Endodermal cell (in vitro differentiated cells): ENCODE measurements at regions not wholly inside any gene's neighbourhood (a gene's known extent, or its start where the extent isn't known, plus 50 kb on each side); places are given as distances from the start of the nearest gene placed in this dataset.

ENCODE experiments used
- DNase-seq: peaks from one replicate; pipeline ENCODE4 v3.0.0-alpha.2; 2017
- H3K27ac ChIP-seq: 2 replicates; pipeline ENCODE4 v1.5.1; 2013; ENCODE audit warnings: mild to moderate bottlenecking, low read depth, low read length, moderate library complexity
- H3K27me3 ChIP-seq: 2 replicates; pipeline ENCODE4 v1.6.1; 2013; ENCODE audit warnings: mild to moderate bottlenecking, low read length, moderate library complexity; ENCODE audit not compliant: insufficient read depth, control insufficient read depth, poor library complexity, severe bottlenecking
- H3K36me3 ChIP-seq: 2 replicates; pipeline ENCODE4 v1.7.0; 2013; ENCODE audit warnings: mild to moderate bottlenecking, low read length, moderate library complexity; ENCODE audit not compliant: control insufficient read depth, insufficient read depth
- H3K4me1 ChIP-seq: one replicate; pipeline ENCODE4 v1.7.0; 2013; ENCODE audit warnings: low read length; ENCODE audit not compliant: control insufficient read depth, insufficient read depth
- H3K4me3 ChIP-seq: 2 replicates; pipeline ENCODE4 v1.5.1; 2013; ENCODE audit warnings: mild to moderate bottlenecking, low read length, moderate library complexity
- H3K9ac ChIP-seq: 2 replicates; pipeline ENCODE4 v1.6.1; 2013; ENCODE audit warnings: mild to moderate bottlenecking, low read length, moderate library complexity; ENCODE audit not compliant: poor library complexity, severe bottlenecking; ENCODE audit errors: extremely low read depth
- H3K9me3 ChIP-seq: 2 replicates; pipeline ENCODE4 v1.6.1; 2013; ENCODE audit warnings: mild to moderate bottlenecking, low read length, moderate library complexity; ENCODE audit not compliant: control insufficient read depth
- H3K27ac Mint-ChIP-seq: 2 replicates; pipeline ENCODE4 v1.8.0; 2020; ENCODE audit warnings: mixed read lengths
- H3K27me3 Mint-ChIP-seq: 2 replicates; pipeline ENCODE4 v1.8.0; 2021; ENCODE audit warnings: mild to moderate bottlenecking, mixed read lengths; ENCODE audit not compliant: insufficient read depth
- H3K36me3 Mint-ChIP-seq: 2 replicates; pipeline ENCODE4 v1.8.0; 2020; ENCODE audit warnings: low read depth, mixed read lengths
- H3K4me1 Mint-ChIP-seq: 2 replicates; pipeline ENCODE4 v1.8.0; 2020; ENCODE audit warnings: mixed read lengths
- H3K4me3 Mint-ChIP-seq: 2 replicates; pipeline ENCODE4 v1.8.0; 2020; ENCODE audit warnings: mild to moderate bottlenecking, moderate library complexity, mixed read lengths
- H3K9me3 Mint-ChIP-seq: 2 replicates; pipeline ENCODE4 v1.8.0; 2020; ENCODE audit warnings: mild to moderate bottlenecking, mixed read lengths
- WGBS, 2 experiments: methylation state at CpG; one replicate each; pipeline versions ENCODE4 v1.1.5 to v1.1.7; 2013; ENCODE audit warnings: missing lambda C conversion rate in 2 of 2, mixed read lengths in 1 of 2; ENCODE audit not compliant: insufficient coverage in 1 of 2, insufficient read length in 1 of 2; 5-methylcytosine and 5-hydroxymethylcytosine counted together
- TF ChIP-seq, protein P1 (sequence below): fragments of 200-600 bp; sonication (generic); conservative IDR thresholded peaks from 2 replicates; pipeline ENCODE4 v1.5.0; 2021; ENCODE audit warnings: antibody characterized with exemption, mild to moderate bottlenecking

GRCh38 chrX:127558811-127559210 is 493.4 kb downstream of the ACTRT1 start:
- Mint-ChIP-seq H3K27me3 (no peaks in the 10 kb centered on the region), H3K4me1 (no peaks in the 10 kb centered on the region), H3K27ac (no peak overlapping the region), H3K9me3 (peaks cover 48% of the 10 kb centered on the region), H3K36me3 (no peaks in the 10 kb centered on the region), H3K4me3 (no peak overlapping the region)
- DNase-seq, result no peak
- 100% methylated on average over 1 of the region's 2 CpGs; no CpG with 5 or more reads in 1 of the 2 experiments for WGBS, 2 experiments
- H3K4me1 ChIP-seq, result no peaks in the 10 kb centered on the region
- H3K4me3 ChIP-seq, result no peak overlapping the region
- no peaks in the 10 kb centered on the region for H3K27me3 ChIP-seq
- H3K9me3 ChIP-seq, result no peaks in the 10 kb centered on the region
- no peak overlapping the region for H3K27ac ChIP-seq
- no peaks in the 10 kb centered on the region for H3K36me3 ChIP-seq
- no peak overlapping the region for H3K9ac ChIP-seq
- TF ChIP-seq, protein P1, sequence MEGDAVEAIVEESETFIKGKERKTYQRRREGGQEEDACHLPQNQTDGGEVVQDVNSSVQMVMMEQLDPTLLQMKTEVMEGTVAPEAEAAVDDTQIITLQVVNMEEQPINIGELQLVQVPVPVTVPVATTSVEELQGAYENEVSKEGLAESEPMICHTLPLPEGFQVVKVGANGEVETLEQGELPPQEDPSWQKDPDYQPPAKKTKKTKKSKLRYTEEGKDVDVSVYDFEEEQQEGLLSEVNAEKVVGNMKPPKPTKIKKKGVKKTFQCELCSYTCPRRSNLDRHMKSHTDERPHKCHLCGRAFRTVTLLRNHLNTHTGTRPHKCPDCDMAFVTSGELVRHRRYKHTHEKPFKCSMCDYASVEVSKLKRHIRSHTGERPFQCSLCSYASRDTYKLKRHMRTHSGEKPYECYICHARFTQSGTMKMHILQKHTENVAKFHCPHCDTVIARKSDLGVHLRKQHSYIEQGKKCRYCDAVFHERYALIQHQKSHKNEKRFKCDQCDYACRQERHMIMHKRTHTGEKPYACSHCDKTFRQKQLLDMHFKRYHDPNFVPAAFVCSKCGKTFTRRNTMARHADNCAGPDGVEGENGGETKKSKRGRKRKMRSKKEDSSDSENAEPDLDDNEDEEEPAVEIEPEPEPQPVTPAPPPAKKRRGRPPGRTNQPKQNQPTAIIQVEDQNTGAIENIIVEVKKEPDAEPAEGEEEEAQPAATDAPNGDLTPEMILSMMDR, result no peak

DNA sequence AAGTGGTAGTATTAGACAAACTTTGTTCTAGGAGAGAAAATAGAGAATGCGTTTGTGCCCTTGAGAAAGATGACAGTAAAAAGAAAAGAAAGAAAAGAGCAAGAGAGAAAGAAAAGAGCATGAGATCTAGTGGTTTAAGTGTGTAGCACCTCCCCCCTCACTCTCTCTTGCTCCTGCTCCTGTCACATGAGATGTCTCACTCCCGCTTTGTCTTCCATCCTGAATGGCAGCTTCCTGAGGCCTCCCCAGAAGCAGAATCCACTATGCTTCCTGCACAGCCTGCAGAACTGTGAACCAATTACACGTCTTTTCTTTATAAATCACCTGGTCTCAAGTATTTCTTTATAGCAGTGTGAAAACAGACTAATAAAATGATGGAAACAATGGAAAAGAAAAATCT is 499.6 kb downstream of the ACTRT1 start:
- H3K27me3 Mint-ChIP-seq, result no peaks in the 10 kb centered on the region
- H3K4me3 Mint-ChIP-seq, result no peak overlapping the region
- 69% methylated on average over 2 of the region's 3 CpGs; no CpG with 5 or more reads in 1 of the 2 experiments for WGBS, 2 experiments
- peaks cover 40% of the 10 kb centered on the region for H3K9me3 Mint-ChIP-seq
- Histone ChIP-seq H3K4me3 (no peak overlapping the region), H3K36me3 (no peaks in the 10 kb centered on the region), H3K27me3 (no peaks in the 10 kb centered on the region), H3K9me3 (no peaks in the 10 kb centered on the region), H3K27ac (no peak overlapping the region), H3K9ac (no peak overlapping the region), H3K4me1 (no peaks in the 10 kb centered on the region)
- H3K36me3 Mint-ChIP-seq, result no peaks in the 10 kb centered on the region
- TF ChIP-seq, protein P1, result no peak
- H3K4me1 Mint-ChIP-seq, result no peaks in the 10 kb centered on the region
- DNase-seq, result no peak
- no peak overlapping the region for H3K27ac Mint-ChIP-seq

DNA sequence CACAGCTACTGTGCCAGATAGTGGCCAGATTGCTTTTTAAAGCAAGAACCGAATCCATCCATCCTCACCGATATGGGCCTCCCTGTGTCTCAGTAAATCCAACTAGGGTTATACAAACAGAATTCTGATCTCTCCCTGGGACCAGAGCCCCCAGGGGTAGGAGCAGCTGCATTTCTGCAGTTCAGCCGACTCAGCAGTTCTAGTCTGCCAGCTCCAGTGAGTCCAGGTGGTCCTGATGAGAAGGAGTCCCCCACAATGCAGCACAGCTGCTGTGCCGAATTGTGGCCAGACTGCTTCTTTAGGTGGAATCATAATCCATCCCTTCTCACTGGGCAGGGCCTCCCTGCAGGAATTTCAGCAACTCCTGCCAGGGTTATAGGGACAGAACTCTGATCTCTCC is 532.9 kb downstream of the ACTRT1 start:
- peaks cover 44% of the 10 kb centered on the region for H3K9me3 Mint-ChIP-seq
- H3K27ac ChIP-seq, result no peak overlapping the region
- no peak overlapping the region for H3K4me3 ChIP-seq
- H3K9ac ChIP-seq, result no peak overlapping the region
- H3K4me1 ChIP-seq, result no peaks in the 10 kb centered on the region
- H3K4me3 Mint-ChIP-seq, result no peak overlapping the region
- no peaks in the 10 kb centered on the region for H3K27me3 Mint-ChIP-seq
- WGBS, 2 experiments, result 89% methylated on average over 4 of the region's 4 CpGs; no CpG with 5 or more reads in 1 of the 2 experiments
- no peaks in the 10 kb centered on the region for H3K9me3 ChIP-seq
- TF ChIP-seq, protein P1, result no peak
- no peak for DNase-seq
- no peaks in the 10 kb centered on the region for H3K27me3 ChIP-seq
- H3K36me3 Mint-ChIP-seq, result no peaks in the 10 kb centered on the region
- H3K4me1 Mint-ChIP-seq, result no peaks in the 10 kb centered on the region
- no peaks in the 10 kb centered on the region for H3K36me3 ChIP-seq
- H3K27ac Mint-ChIP-seq, result no peak overlapping the region
